Kasumi-1 (cell line): ENCODE measurements at regions not wholly inside any gene's neighbourhood (a gene's known extent, or its start where the extent isn't known, plus 50 kb on each side); places are given as distances from the start of the nearest gene placed in this dataset.
"Not testable (repeated sequence)": the region's sequence is repeated elsewhere in the genome, so short reads cannot be mapped to it uniquely, and the experiment has no call there.

Experiments
- DNase-seq, 2 experiments: peaks; one replicate each; lab custom pipeline; 2025; lab: John Stamatoyannopoulos, UW

- DNase-seq = no peak
Measured at GRCh38 chrX:55326985-55327384, 62.3 kb upstream of the PAGE3 start.

- DNase-seq = no peak
Measured at GRCh38 chrX:55335296-55335695, 70.6 kb upstream of the PAGE3 start.

- no peak for DNase-seq
Measured at GRCh38 chrX:55336176-55336575, 71.5 kb upstream of the PAGE3 start.

GRCh38 chrX:55340896-55341433 is 76.2 kb upstream of the PAGE3 start:
- DNase-seq = no peak

- DNase-seq = peak; percentile 14 to 24
Measured at GRCh38 chrX:55342533-55343501, 78.1 kb upstream of the PAGE3 start.

- no peak for DNase-seq
Measured at GRCh38 chrX:55356609-55357008, 91.9 kb upstream of the PAGE3 start.

- DNase-seq = no peak
Measured at GRCh38 chrX:55357236-55357635, 92.5 kb upstream of the PAGE3 start.

- no peak for DNase-seq
Measured at GRCh38 chrX:55379396-55379795, 72.5 kb upstream of the MAGEH1 start.

- no peak for DNase-seq
Measured at GRCh38 chrX:55389376-55389775, 62.6 kb upstream of the MAGEH1 start.

- not testable (repeated sequence) for DNase-seq
Measured at GRCh38 chrX:55396836-55397235, 55.1 kb upstream of the MAGEH1 start.
